Right cardiac atrium (tissue), 5 donors: ENCODE measurements at regions not wholly inside any gene's neighbourhood (a gene's known extent, or its start where the extent isn't known, plus 50 kb on each side); places are given as distances from the start of the nearest gene placed in this dataset.
"Not testable (repeated sequence)": the region's sequence is repeated elsewhere in the genome, so short reads cannot be mapped to it uniquely, and the experiment has no call there.

ENCODE experiments used
- ATAC-seq, 2 donors: fragments of 200-7000 bp; cut with Tn5 transposase; one replicate each; pipeline versions ENCODE4 v1.8.0 to v1.9.1; 2020; ENCODE audit warnings: moderate library complexity in 2 of 2, mild to moderate bottlenecking in 1 of 2
- DNase-seq, 3 donors: peaks; one replicate each; pipeline ENCODE4 v3.0.0-alpha.2; 2020
- H3K27ac ChIP-seq: one replicate; pipeline ENCODE4 v1.5.1; 2013; ENCODE audit warnings: mild to moderate bottlenecking, low read length, control low read depth, moderate library complexity
- H3K27me3 ChIP-seq: one replicate; pipeline ENCODE4 v1.6.1; 2013; ENCODE audit not compliant: control insufficient read depth, insufficient read depth
- H3K4me1 ChIP-seq: one replicate; pipeline ENCODE4 v1.6.1; 2013; ENCODE audit warnings: low read length; ENCODE audit not compliant: control insufficient read depth, insufficient read depth
- H3K4me3 ChIP-seq: one replicate; pipeline ENCODE4 v1.5.1; 2013; ENCODE audit warnings: low read length, control low read depth
- H3K9me3 ChIP-seq: one replicate; pipeline ENCODE4 v1.6.1; 2013; ENCODE audit warnings: low read length; ENCODE audit not compliant: control insufficient read depth
- WGBS: extraction: QIAGEN DNeasy Blood & Tissue Kit; methylation state at CpG from one replicate; pipeline ENCODE4 v1.1.7; 2013; 5-methylcytosine and 5-hydroxymethylcytosine counted together
- intact Hi-C, 4 donors: fragments of 100-400 bp; cut with DNase I; formaldehyde crosslinking; loops; one replicate each; pipeline versions ENCODE4 v1.11.0 to v1.14.0; 2022 to 2023
- donor health status: healthy with polysubstance abuse.
- donor health status: DM: no; HTN: yes; CAD: no.
- donor health status: DM: no; HTN: no; CAD: no.
- donor health status: DM: no; HTN: yes; CAD: no; lungs with severe emphysema.
- donor health status: DM: yes; HTN: yes; CAD: no.

- no peak for DNase-seq
- 77% methylated on average over 2 of the region's 2 CpGs for WGBS
- Histone ChIP-seq H3K4me3 (no peak overlapping the region), H3K27me3 (no peaks in the 10 kb centered on the region), H3K4me1 (no peaks in the 10 kb centered on the region), H3K9me3 (no peaks in the 10 kb centered on the region), H3K27ac (no peak overlapping the region)
- intact Hi-C loops = no loop called here
- ATAC-seq = no peak
Observed at GRCh38 chr6:67935976-67936477, 699.1 kb upstream of the ADGRB3 start.

GRCh38 chr6:67933278-67933677 is 701.8 kb upstream of the ADGRB3 start:
- Histone ChIP-seq H3K4me3 (no peak overlapping the region), H3K4me1 (no peaks in the 10 kb centered on the region), H3K27me3 (no peaks in the 10 kb centered on the region), H3K9me3 (no peaks in the 10 kb centered on the region), H3K27ac (no peak overlapping the region)
- DNase-seq (peak in 1 of 3 donors; percentile 19), ATAC-seq (no peak)
- 58% methylated on average over 1 of the region's 1 CpG for WGBS
- intact Hi-C loops = no loop called here

GRCh38 chr6:67922588-67922987 is 712.5 kb upstream of the ADGRB3 start:
- DNase-seq, H3K27ac ChIP-seq, H3K27me3 ChIP-seq, intact Hi-C loops, H3K4me1 ChIP-seq, H3K4me3 ChIP-seq, H3K9me3 ChIP-seq, ATAC-seq: not testable (repeated sequence)
- WGBS = 75% methylated on average over 2 of the region's 3 CpGs

GRCh38 chr6:67920040-67920439 is 715.0 kb upstream of the ADGRB3 start:
- ATAC-seq, H3K27me3 ChIP-seq, H3K4me3 ChIP-seq, H3K4me1 ChIP-seq, H3K27ac ChIP-seq, H3K9me3 ChIP-seq, intact Hi-C loops: not testable (repeated sequence)
- peak in 1 of 3 donors; percentile 3 for DNase-seq
- 96% methylated on average over 1 of the region's 1 CpG for WGBS

GRCh38 chr6:67916399-67916798 is 718.7 kb upstream of the ADGRB3 start:
- no peak for DNase-seq
- Histone ChIP-seq H3K9me3 (no peaks in the 10 kb centered on the region), H3K27me3 (no peaks in the 10 kb centered on the region), H3K4me3 (no peak overlapping the region), H3K4me1 (no peaks in the 10 kb centered on the region), H3K27ac (no peak overlapping the region)
- intact Hi-C loops = no loop called here
- ATAC-seq = no peak
- 71% methylated on average over 2 of the region's 2 CpGs for WGBS

- Histone ChIP-seq H3K27ac (no peak overlapping the region), H3K4me3 (no peak overlapping the region), H3K9me3 (no peaks in the 10 kb centered on the region), H3K27me3 (no peaks in the 10 kb centered on the region), H3K4me1 (no peaks in the 10 kb centered on the region)
- intact Hi-C loops = no loop called here
- DNase-seq = no peak
- ATAC-seq = no peak
- 83% methylated on average over 1 of the region's 1 CpG for WGBS
Observed at GRCh38 chr6:67914419-67914818, 720.7 kb upstream of the ADGRB3 start.

- WGBS = 88% methylated on average over 2 of the region's 2 CpGs
- Histone ChIP-seq H3K27ac (no peak overlapping the region), H3K4me3 (no peak overlapping the region), H3K9me3 (no peaks in the 10 kb centered on the region), H3K4me1 (no peaks in the 10 kb centered on the region), H3K27me3 (no peaks in the 10 kb centered on the region)
- ATAC-seq = no peak
- DNase-seq = no peak
- intact Hi-C loops = no loop called here
Observed at GRCh38 chr6:67909354-67909753, 725.7 kb upstream of the ADGRB3 start.

- H3K9me3 ChIP-seq = no peaks in the 10 kb centered on the region
- no peak for ATAC-seq
- H3K4me1 ChIP-seq = no peaks in the 10 kb centered on the region
- intact Hi-C loops = no loop called here
- no peaks in the 10 kb centered on the region for H3K27me3 ChIP-seq
- DNase-seq = no peak
- no peak overlapping the region for H3K27ac ChIP-seq
- WGBS = 62% methylated on average over 2 of the region's 2 CpGs
- H3K4me3 ChIP-seq = no peak overlapping the region
Observed at GRCh38 chr6:67908379-67908778, 726.7 kb upstream of the ADGRB3 start.

GRCh38 chr6:67904735-67905134 is 730.3 kb upstream of the ADGRB3 start:
- H3K27me3 ChIP-seq, H3K9me3 ChIP-seq, ATAC-seq, H3K4me3 ChIP-seq, intact Hi-C loops, H3K27ac ChIP-seq, H3K4me1 ChIP-seq, DNase-seq: not testable (repeated sequence)

- Histone ChIP-seq H3K27ac (no peak overlapping the region), H3K27me3 (no peaks in the 10 kb centered on the region), H3K9me3 (no peaks in the 10 kb centered on the region), H3K4me1 (no peaks in the 10 kb centered on the region), H3K4me3 (no peak overlapping the region)
- no peak for DNase-seq
- intact Hi-C loops = no loop called here
- ATAC-seq = no peak
- WGBS = 68% methylated on average over 1 of the region's 1 CpG
Observed at GRCh38 chr6:67898875-67899274, 736.2 kb upstream of the ADGRB3 start.

- DNase-seq (no peak), ATAC-seq (no peak)
- no peaks in the 10 kb centered on the region for H3K9me3 ChIP-seq
- no peak overlapping the region for H3K4me3 ChIP-seq
- H3K4me1 ChIP-seq = no peaks in the 10 kb centered on the region
- no peak overlapping the region for H3K27ac ChIP-seq
- intact Hi-C loops = no loop called here
- H3K27me3 ChIP-seq = no peaks in the 10 kb centered on the region
- WGBS = 80% methylated on average over 7 of the region's 7 CpGs
Observed at GRCh38 chr6:67897998-67898607, 737.0 kb upstream of the ADGRB3 start.

- DNase-seq (no peak), ATAC-seq (no peak)
- Histone ChIP-seq H3K27ac (no peak overlapping the region), H3K4me3 (no peak overlapping the region), H3K27me3 (no peaks in the 10 kb centered on the region), H3K4me1 (no peaks in the 10 kb centered on the region), H3K9me3 (no peaks in the 10 kb centered on the region)
- intact Hi-C loops = no loop called here
- 20% methylated on average over 1 of the region's 1 CpG for WGBS
Observed at GRCh38 chr6:67896476-67896875, 738.6 kb upstream of the ADGRB3 start.
